ENCODE measurements at regions not wholly inside any gene's neighbourhood (a gene's known extent, or its start where the extent isn't known, plus 50 kb on each side); places are given as distances from the start of the nearest gene placed in this dataset.
A peak's percentile ranks its signal among the peaks of the same experiment; 100 is the strongest.
"Not testable (repeated sequence)": the region's sequence is repeated elsewhere in the genome, so short reads cannot be mapped to it uniquely, and the experiment has no call there.

- peak; percentile 5 for DNase-seq
Observed at GRCh38 chr5:86232246-86232645, 385.5 kb upstream of the COX7C start.

GRCh38 chr5:86244153-86244552 lies 373.6 kb upstream of the COX7C start:
- no peak for DNase-seq

- no peak for DNase-seq
Observed at GRCh38 chr5:86257871-86258270, 359.9 kb upstream of the COX7C start.

- not testable (repeated sequence) for DNase-seq
Observed at GRCh38 chr5:86284400-86285190, 333.1 kb upstream of the COX7C start.

GRCh38 chr5:86287437-86287836 lies 330.3 kb upstream of the COX7C start:
- DNase-seq, result not testable (repeated sequence)

- DNase-seq, result not testable (repeated sequence)
Observed at GRCh38 chr5:86289786-86290185, 328.0 kb upstream of the COX7C start.

GRCh38 chr5:86292811-86293210 lies 324.9 kb upstream of the COX7C start:
- DNase-seq, result not testable (repeated sequence)

- not testable (repeated sequence) for DNase-seq
Observed at GRCh38 chr5:86302643-86303042, 315.1 kb upstream of the COX7C start.

- not testable (repeated sequence) for DNase-seq
Observed at GRCh38 chr5:86305050-86305449, 312.7 kb upstream of the COX7C start.

- no peak for DNase-seq
Observed at GRCh38 chr5:86314951-86315350, 302.8 kb upstream of the COX7C start.

GRCh38 chr5:86320266-86320665 lies 297.5 kb upstream of the COX7C start:
- no peak for DNase-seq

- no peak for DNase-seq
Observed at GRCh38 chr5:86329318-86329717, 288.4 kb upstream of the COX7C start.

GRCh38 chr5:86330736-86331135 lies 287.0 kb upstream of the COX7C start:
- DNase-seq, result no peak

GRCh38 chr5:86332851-86333250 lies 284.9 kb upstream of the COX7C start:
- DNase-seq, result no peak

- no peak for DNase-seq
Observed at GRCh38 chr5:86337667-86338460, 279.9 kb upstream of the COX7C start.

- no peak for DNase-seq
Observed at GRCh38 chr5:86354664-86355063, 263.1 kb upstream of the COX7C start.

GRCh38 chr5:86360801-86361200 lies 256.9 kb upstream of the COX7C start:
- no peak for DNase-seq

GRCh38 chr5:86371061-86371460 lies 246.7 kb upstream of the COX7C start:
- DNase-seq, result no peak

GRCh38 chr5:86374611-86375010 lies 243.1 kb upstream of the COX7C start:
- DNase-seq, result no peak

GRCh38 chr5:86376214-86376613 lies 241.5 kb upstream of the COX7C start:
- DNase-seq, result no peak

- DNase-seq, result no peak
Observed at GRCh38 chr5:86403190-86403589, 214.6 kb upstream of the COX7C start.

GRCh38 chr5:86404256-86404655 lies 213.5 kb upstream of the COX7C start:
- DNase-seq, result peak; percentile 5

GRCh38 chr5:86407711-86408110 lies 210.0 kb upstream of the COX7C start:
- DNase-seq, result no peak
